HG02798 (cell line): ENCODE measurements at regions not wholly inside any gene's neighbourhood (a gene's known extent, or its start where the extent isn't known, plus 50 kb on each side); places are given as distances from the start of the nearest gene placed in this dataset.
A peak's percentile ranks its signal among the peaks of the same experiment; 100 is the strongest.
"Not testable (repeated sequence)": the region's sequence is repeated elsewhere in the genome, so short reads cannot be mapped to it uniquely, and the experiment has no call there.

Experiments used
- ATAC-seq: cut with Tn5 transposase; IDR thresholded peaks from one replicate; pipeline ENCODE4 v1.9.1; 2021; ENCODE audit warnings: mild to moderate bottlenecking; ENCODE audit not compliant: unreplicated experiment, poor library complexity

- no peak for ATAC-seq
Measured at GRCh38 chr7:110480964-110481363, 610.0 kb upstream of the LRRN3 start.

GRCh38 chr7:110483553-110483952 is 607.4 kb upstream of the LRRN3 start:
- no peak for ATAC-seq

- ATAC-seq = no peak
Measured at GRCh38 chr7:110484356-110484755, 606.6 kb upstream of the LRRN3 start.

- peak; percentile 60 for ATAC-seq
Measured at GRCh38 chr7:110486549-110486948, 604.4 kb upstream of the LRRN3 start.

DNA sequence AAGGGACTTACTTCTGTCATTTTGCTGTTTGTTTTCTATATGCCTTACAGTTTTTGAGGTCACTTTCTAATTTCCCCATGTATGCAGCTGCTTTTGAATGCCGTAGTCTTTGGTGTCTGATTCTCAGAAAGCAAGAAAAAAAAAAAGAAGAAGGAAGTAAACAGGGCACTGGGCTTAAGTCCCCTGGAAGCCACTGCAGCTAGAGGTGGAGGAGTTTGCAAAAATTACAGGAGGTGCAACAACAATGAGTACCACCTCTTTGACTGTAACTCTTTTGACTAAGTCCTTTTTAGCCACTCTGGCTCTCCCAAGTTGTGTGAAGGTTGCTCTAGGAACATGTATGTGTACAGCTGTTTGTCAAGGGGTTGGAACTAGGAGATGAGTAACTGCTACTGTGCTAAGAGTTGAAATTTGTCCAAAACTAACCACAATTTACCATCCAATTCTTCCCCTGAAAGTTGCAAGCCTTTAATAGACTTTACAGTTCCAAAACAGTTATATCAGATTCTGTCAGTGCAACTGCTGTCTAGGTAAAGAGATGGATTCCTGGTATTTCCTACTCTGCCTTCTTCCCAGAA is 588.0 kb upstream of the LRRN3 start:
- ATAC-seq = no peak

GRCh38 chr7:110507369-110507768 is 583.6 kb upstream of the LRRN3 start:
- no peak for ATAC-seq

DNA sequence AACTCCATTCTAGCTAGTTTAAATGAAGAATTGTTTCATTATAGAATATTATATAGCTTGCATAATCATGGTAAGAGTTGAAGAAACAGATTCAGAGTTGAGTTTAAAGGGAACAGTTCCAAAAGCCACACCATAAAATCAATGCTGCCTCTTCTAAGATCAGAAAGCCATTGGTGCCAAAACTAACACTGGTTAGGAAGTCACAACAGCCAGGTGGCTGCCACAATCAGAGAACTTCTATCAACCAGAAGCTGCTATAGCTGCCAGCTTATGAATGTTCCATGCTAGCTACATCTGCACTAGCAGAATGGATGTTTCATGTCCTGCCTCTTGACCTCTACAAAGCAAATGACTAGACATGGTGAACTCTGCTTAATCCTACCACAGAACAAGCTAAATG is 583.1 kb upstream of the LRRN3 start:
- no peak for ATAC-seq

- ATAC-seq = not testable (repeated sequence)
Measured at GRCh38 chr7:110514975-110515551, 575.9 kb upstream of the LRRN3 start.

- ATAC-seq = no peak
Measured at GRCh38 chr7:110519851-110520250, 571.1 kb upstream of the LRRN3 start.

DNA sequence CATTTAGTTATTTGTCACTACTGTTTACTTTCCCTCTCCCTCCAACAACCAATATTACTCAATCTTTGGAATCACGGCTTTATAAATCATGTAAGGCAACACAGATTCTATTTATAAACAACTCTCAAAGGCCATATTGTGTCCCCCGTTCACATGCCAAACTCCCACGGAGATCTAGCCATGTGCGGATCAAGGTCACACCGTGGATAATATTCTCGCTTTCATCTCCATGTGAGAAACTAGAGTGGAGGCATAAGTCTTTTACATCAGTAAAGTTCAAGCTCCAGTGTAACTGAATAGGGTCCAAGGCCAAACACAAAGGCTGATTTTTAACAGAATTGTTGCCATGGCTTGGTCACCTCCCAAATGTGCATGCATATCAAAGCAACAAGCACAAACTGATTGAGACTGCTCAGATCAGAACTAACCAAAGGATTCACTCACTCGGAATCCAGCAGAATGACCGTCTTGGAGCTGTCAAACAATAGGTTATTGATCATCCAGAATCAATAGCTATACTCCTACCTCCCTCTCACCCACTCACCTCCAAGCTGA is 569.5 kb upstream of the LRRN3 start:
- ATAC-seq = no peak

GRCh38 chr7:110522061-110522760 is 568.7 kb upstream of the LRRN3 start:
- no peak for ATAC-seq

DNA sequence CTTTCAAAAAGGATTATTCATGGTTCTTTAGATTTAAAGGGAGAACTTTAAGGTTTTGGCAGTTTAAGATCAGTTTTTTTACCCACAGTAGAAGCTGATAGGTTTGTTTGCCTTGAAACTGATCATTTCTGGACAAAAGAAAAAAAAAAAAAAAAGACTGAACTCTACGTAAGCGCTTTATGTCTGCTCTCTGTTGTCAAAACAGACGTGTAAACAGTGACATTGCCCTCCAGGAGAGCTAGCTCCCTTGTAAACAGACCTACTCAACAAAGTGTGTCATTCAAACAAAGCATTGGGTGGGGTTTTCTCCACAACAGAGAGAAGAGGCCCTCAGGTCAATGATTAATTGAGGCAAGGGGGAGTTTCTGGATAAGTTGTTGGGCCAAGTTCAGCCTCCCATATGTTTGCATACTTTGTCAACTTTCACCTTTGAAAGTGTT is 568.1 kb upstream of the LRRN3 start:
- ATAC-seq = peak; percentile 54

DNA sequence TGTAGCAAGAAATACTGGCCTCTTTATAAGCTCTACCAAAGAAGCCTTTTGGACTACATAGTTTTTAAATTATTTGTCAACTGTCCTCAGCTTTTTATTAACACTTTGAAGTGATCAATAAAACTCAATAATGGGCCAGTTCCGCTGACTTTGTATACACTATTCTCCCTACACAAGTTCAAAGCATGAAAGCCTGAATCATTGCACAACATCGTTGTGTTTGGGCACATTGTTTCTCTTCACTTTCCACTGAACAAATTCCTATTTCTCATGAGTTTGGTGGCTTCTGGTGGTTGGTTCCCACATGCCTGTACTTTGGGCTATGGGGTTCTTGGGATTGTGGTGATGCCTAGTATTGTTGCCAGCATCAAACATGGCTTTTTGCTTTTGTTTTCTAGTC is 561.8 kb upstream of the LRRN3 start:
- ATAC-seq = no peak

GRCh38 chr7:110531186-110531585 is 559.7 kb upstream of the LRRN3 start:
- no peak for ATAC-seq

DNA sequence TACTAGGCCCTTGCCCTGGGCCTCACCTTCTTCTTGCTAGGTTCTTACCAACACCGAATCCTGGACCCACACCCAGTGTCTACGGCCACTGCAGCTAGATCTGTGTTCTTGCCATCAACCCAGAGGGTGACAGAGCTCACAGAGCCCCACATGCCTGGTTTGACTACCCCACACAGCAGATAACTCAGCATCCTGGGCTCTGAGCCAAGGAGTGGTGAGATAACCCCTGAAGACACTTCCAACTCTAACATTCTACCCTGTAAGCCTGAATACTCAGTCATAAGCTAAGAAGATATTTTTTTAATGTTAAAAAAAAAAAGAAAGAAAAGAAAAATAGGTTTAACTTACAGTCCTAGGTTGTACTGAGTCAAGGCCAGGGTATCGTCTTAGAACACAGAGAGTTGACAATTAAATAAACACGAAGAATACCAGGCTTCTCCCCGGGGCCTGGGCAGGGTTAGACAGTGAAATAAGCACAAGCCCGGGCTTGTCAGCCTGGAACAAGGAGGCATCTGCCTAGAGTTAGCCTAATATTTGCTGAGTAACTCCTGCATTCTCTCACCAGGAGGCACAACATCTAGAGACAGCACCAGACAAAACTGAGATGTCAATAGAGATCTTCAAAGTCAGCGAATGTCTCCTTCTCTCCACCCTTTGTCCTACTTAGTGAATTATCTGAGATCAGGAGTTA is 556.5 kb upstream of the LRRN3 start:
- peak; percentile 50 for ATAC-seq

DNA sequence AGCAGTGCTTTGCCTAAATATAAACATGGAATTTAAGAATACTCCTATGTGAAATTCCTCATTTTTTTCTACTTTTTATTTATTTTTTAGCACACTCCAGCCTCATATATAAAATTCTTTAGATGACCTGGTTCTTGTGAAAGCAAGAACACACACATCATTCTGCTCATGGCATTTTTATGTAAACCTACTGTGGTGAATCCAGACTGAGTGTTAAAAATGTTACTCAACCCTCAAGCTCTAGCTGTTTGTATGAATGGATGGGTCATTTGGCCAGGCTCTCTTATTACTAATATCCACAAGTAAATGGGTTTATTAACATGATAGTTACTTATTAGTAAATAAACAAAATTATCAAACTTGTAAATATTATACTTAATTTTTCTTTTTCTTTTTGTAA is 551.7 kb upstream of the LRRN3 start:
- ATAC-seq = no peak

DNA sequence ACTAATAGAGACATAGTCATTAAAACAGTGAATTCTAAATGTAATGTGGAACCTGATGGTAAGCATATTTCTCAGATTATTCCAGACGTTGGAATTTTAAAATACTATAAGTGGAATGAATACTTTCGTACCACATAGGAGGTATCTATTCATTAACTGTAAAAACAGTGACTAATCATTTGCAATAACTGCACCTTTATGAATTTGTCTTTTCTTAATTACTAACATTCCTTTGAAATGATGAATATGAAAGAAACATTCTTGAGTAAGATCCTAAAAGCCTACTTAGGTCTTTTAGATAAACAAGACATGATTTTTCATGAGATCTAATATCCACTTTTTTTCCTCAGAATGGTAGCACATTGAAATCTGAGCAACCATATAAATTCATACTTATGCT is 549.0 kb upstream of the LRRN3 start:
- ATAC-seq = no peak

DNA sequence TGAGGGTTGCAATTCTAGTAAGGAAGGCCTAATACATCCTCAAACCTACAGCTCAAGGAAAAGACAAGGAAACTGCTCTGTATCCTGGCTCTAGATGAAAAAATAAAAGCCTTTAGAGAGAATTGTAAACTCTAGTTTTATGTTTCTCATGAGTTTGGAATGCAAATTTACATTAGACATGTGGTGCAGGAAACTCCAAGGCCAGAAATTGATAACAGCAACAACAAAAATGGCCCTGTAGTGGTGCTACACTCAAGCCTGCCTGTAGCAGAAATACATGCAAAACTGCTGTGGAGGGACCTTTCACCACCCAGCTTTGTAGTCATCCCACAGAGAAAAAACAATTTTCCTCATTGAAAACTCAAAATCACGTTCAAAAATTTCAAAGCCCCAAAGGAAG is 546.7 kb upstream of the LRRN3 start:
- no peak for ATAC-seq

GRCh38 chr7:110548372-110548771 is 542.6 kb upstream of the LRRN3 start:
- no peak for ATAC-seq

DNA sequence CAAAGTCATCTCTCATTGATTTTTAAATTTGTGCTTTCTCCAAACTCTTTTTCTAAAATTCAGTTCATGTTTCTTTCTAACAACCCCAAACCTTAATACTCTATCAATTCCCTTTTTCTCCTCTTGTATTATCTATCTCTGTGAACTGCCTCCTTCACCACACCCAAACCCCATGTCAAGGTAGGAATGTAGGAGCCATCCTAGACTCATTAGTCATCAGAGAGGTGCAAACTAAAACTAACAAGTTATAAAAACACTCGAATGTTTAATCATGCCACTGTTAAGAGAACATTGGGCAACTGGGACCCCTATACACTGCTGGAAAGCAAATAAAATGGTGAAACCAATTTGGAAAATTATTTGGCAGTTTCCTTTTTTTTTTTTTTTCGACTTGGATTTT is 533.8 kb upstream of the LRRN3 start:
- no peak for ATAC-seq

- ATAC-seq = not testable (repeated sequence)
Measured at GRCh38 chr7:110563286-110563685, 527.6 kb upstream of the LRRN3 start.
